GM19468 (cell line): ENCODE measurements at regions not wholly inside any gene's neighbourhood (a gene's known extent, or its start where the extent isn't known, plus 50 kb on each side); places are given as distances from the start of the nearest gene placed in this dataset.

Experiments
- ATAC-seq: cut with Tn5 transposase; IDR thresholded peaks from one replicate; pipeline ENCODE4 v1.9.1; 2021; ENCODE audit warnings: mild to moderate bottlenecking, moderate library complexity, moderate number of reproducible peaks; ENCODE audit not compliant: unreplicated experiment; ENCODE audit errors: extremely low read depth

DNA sequence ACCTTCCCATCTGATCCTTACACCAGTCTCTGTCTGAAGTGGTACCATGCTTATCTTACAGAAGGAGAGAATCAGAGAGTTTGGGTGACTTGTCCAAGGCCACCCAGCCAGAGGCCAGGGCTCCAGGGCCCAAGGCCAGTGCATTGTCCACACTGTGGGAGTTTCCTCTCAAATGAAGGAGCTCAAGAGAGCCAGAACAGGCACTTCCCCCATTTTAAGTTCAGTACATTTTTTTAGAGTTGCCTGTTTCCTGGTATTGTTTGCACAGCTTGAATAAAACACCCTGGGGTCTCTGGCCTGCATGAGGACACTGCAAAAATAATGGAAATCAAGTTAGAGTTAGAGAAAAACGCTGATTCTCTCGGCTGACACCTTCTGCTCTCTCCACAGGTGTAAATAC is 284.0 kb downstream of the SQOR start:
- ATAC-seq = no peak

DNA sequence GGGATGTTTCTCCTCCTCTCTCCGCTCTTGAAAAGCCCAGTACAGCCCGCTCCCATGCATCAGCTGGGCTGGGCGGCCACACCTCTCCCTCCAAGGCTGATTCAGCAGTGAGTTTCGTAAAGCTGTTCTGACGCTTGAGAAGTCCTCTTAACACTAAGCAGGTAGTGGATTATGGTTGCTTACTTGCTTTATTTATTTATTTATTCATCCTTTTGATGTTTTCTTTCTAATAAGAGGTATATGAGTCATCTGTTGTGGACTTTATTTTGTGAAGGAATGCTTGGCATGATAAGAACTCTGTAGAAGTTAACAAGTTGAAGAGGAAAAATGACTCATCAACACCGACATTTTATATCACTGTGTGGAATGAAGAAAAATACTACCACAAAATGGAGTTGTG is 285.0 kb downstream of the SQOR start:
- no peak for ATAC-seq

GRCh38 chr15:45921376-45921775 is 286.5 kb downstream of the SQOR start:
- no peak for ATAC-seq

GRCh38 chr15:45921978-45922377 is 287.1 kb downstream of the SQOR start:
- ATAC-seq = no peak

- no peak for ATAC-seq
These were observed 306.5 kb downstream of the SQOR start for GRCh38 chr15:45941367-45941766.

GRCh38 chr15:45943240-45943639 is 308.4 kb downstream of the SQOR start:
- ATAC-seq = no peak

- ATAC-seq = no peak
These were observed 311.3 kb downstream of the SQOR start for GRCh38 chr15:45946111-45946510.

GRCh38 chr15:45948181-45948621 is 313.4 kb downstream of the SQOR start:
- no peak for ATAC-seq

GRCh38 chr15:45958924-45959323 is 324.1 kb downstream of the SQOR start:
- ATAC-seq = no peak

DNA sequence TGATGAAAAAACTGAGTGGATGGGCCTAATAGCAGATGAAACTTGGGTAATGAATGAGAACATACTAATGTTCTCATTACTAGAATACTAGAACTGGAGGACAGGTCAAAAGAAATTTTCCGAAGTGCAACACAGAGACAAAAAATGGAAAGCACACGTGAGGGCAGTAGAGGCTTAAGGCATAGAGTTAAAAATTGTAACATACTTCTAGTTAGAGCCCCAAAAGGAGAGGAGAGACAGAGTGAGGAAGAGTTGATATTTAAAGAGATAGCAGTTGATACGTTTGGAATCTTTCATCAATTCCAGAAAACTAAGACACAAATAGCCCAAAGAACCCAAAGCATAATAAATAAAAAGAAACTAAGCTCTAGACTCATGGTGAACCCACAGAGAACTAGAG is 327.9 kb downstream of the SQOR start:
- no peak for ATAC-seq

- ATAC-seq = no peak
These were observed 335.7 kb downstream of the SQOR start for GRCh38 chr15:45970542-45970941.

- no peak for ATAC-seq
These were observed 345.5 kb downstream of the SQOR start for GRCh38 chr15:45980366-45980765.

DNA sequence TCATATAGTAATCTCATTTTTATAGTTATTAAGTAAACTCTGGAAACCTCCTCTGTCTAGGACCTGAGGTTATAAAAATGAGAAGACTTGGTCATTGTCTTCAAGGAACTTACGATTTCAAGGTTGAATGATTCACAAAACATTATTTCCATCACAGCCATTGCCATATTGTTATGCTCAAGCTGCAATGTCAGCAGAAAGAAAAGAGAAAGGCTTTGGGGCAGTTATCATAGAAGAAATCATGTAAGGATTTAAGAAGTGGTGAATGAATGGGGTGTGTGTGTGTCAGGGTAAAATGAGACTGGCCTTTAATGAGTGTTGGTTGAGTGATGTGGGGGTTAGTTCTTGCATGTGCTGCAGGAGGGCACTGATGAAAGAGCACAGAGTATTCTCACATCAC is 346.8 kb downstream of the SQOR start:
- ATAC-seq = no peak

DNA sequence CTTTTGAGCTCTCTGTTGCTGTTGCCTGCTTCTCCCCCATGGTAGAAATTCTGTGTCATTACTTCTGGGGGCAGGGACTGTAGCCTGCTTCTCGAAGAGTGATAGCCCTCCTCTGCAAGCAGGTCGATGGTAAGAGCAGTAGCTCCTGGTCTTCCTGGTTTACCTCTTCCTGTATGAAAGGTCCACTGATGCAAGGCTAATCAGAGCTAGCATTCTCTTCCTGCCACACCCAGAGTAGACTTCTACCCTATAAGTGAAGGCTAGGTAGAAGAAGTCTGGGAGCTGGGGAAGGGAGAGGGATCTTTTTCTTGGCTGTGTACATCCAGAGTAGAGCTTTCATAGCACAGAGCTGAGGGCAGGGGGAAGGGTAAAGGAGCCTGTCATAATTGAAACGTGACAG is 357.0 kb downstream of the SQOR start:
- ATAC-seq = no peak

DNA sequence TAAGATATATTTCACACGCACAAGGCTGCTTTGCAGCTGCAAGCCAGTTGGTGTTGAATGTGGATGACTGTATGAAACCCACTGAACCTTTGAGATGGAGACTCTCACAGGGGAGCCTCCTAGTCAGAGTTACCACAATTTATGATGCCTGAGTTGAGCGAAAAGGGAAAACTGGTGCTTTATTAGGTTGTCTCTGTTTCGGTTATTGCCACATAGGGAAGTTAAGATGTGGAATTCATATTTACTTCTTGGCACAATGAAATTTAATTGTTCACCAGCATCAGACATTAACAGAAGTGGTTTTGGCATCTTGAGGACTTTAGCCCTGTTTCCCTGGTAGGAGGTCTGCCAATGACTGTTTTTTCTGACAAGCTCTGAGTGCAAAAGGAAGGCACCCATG is 358.2 kb downstream of the SQOR start:
- no peak for ATAC-seq

DNA sequence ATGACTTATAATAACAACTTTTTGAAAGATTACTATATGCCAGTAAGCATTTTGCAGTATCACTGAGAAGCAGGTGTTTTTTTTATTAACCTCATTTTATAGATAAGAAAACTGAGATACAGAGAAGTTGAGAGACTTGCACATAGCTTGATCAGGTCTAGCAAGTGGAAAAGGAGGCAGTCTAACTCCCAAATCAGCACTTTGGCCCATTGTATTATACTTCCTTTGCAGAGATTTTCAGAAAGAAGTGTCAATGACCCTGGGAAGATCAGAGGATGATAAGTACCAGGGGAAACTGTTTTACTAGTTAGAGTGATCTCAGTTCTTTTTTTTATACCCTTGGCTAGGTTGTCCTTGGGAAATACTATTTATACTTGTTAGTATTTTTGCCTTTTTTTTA is 358.7 kb downstream of the SQOR start:
- no peak for ATAC-seq

DNA sequence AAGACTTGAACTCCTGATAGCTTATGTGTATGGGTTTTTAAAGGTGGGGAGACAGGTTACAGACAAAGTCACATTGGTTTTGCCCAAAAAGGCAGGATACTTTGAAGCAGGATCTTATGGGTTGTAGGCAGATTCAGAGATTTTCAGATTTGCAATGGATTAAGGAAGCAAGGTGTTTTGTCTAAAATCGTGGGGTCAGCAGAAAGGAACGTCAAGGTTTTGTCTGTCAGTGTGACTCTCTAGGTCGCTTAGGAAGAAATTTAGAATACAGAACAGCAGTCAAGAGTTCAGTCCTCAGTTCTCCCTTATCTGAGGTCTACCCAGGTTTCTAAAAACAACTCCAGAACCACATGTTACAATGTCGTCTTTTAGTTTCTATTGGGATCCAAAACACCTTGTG is 361.0 kb downstream of the SQOR start:
- ATAC-seq = no peak

DNA sequence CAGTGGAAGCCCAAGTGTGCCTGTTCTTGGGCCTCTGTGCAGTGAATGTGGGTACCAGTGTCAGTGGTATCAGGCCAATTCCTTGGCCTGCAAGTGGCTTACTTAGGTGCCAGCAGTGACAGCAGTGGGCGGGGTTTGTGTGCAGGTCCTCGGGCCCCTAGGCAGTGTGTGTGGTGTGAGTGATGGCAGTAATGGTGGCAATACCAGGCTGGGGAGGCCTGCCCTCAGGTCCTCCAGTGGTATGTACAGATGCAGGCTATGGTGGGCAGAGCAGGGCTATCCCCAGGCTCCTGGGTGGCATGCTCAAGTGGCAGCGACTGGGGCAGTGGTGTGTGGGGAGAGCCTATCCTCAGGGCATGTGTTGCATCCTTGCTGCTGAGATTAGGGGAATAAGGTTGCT is 379.7 kb downstream of the SQOR start:
- no peak for ATAC-seq

DNA sequence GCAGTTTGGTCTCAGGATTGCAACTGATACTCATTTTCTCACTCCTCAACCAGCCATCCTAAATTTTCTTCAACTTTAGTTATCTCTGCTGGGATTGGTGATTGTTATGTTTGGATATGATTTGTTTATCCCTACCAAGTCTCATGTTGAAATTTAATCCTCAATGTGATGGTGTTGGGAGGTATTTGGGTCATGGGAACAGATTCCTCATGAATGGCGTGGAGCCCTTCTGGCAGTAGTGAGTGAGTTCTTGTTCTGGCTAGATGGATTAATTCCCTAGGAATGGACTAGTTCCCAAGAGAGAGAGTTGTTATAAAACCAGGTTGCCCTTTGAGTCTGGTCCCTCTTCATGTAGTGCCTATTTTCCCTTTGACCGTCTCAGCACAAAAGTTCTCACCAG is 399.9 kb downstream of the SQOR start:
- no peak for ATAC-seq

GRCh38 chr15:46039703-46040102 is 404.9 kb downstream of the SQOR start:
- ATAC-seq = no peak

DNA sequence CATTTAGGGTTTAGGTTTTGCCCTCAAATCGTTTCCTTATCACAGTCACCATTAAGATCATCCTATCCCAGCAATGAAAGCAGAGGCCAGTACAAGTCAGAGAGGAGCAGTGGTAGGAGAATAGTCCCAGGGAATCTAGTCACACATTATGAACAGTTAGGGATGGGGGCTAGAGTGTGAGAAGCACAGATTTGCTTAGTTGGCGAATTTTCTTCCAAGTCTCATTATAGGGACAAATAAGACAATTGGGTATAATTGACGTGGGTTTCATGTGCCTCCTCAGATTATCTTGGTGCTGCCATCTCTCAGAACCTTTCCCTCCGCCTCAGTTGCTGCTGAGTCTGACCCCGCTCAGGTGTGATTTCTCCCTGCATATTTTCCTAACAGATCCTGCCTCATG is 407.1 kb downstream of the SQOR start:
- no peak for ATAC-seq

DNA sequence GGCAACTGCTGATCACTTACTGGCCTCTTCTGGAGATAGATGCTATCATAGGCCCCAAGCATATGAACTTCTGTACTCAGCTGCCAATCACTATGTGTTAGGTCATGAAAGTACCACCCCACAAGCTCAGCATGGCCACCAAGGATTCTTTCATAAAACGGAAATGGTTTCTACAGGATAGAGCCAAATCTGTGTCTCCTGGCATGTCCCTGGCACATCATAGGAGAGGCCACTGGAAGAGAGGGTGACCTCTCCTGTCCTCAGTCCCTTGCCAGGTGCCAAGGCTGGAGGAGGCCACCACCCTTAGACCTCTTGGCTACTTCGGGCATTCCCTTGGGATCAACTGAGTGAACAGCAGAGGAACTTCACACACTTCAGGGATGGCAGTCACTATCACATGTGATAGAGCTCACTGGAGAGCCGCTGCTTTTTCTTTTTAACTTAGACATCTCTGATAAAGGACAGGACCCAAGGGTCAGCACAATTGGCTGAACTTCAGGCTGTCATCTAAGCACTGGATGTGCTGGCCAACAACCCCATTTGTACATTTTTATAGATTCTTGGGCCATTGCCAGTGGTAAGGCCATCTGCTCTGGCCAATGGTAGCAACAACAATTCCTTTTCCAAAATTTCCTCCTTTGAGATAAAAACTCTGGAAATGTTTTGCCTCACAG is 425.2 kb downstream of the SQOR start:
- ATAC-seq = no peak

- ATAC-seq = no peak
These were observed 426.2 kb downstream of the SQOR start for GRCh38 chr15:46061002-46061401.
